H4 (cell line): ENCODE measurements at regions not wholly inside any gene's neighbourhood (a gene's known extent, or its start where the extent isn't known, plus 50 kb on each side); places are given as distances from the start of the nearest gene placed in this dataset.
A peak's percentile ranks its signal among the peaks of the same experiment; 100 is the strongest.
"Not testable (repeated sequence)": the region's sequence is repeated elsewhere in the genome, so short reads cannot be mapped to it uniquely, and the experiment has no call there.

Experiments used
- DNase-seq: peaks from one replicate; pipeline ENCODE4 v3.0.0-alpha.2; 2015; ENCODE audit warnings: low spot score

GRCh38 chrX:94612140-94612539 lies 938.1 kb downstream of the FAM133A start:
- DNase-seq, result no peak

- DNase-seq, result no peak
Measured at GRCh38 chrX:94633237-94633636, 959.2 kb downstream of the FAM133A start.

GRCh38 chrX:94635003-94635402 lies 961.0 kb downstream of the FAM133A start:
- DNase-seq, result no peak

- DNase-seq, result no peak
Measured at GRCh38 chrX:94645726-94646125, 971.7 kb downstream of the FAM133A start.

GRCh38 chrX:94655180-94655579 lies 981.2 kb downstream of the FAM133A start:
- no peak for DNase-seq

- DNase-seq, result no peak
Measured at GRCh38 chrX:94662689-94663088, 988.7 kb downstream of the FAM133A start.

- no peak for DNase-seq
Measured at GRCh38 chrX:94676285-94676684, 1002.3 kb downstream of the FAM133A start.

- DNase-seq, result no peak
Measured at GRCh38 chrX:94686071-94686470, 1012.1 kb downstream of the FAM133A start.

GRCh38 chrX:94695910-94696309 lies 1021.9 kb downstream of the FAM133A start:
- no peak for DNase-seq

- DNase-seq, result not testable (repeated sequence)
Measured at GRCh38 chrX:94704348-94705256, 1030.6 kb downstream of the FAM133A start.

GRCh38 chrX:94721386-94721785 lies 1047.4 kb downstream of the FAM133A start:
- DNase-seq, result no peak

GRCh38 chrX:94722578-94722977 lies 1048.6 kb downstream of the FAM133A start:
- DNase-seq, result no peak

- no peak for DNase-seq
Measured at GRCh38 chrX:94742772-94743171, 1068.8 kb downstream of the FAM133A start.

- no peak for DNase-seq
Measured at GRCh38 chrX:94743478-94743877, 1069.5 kb downstream of the FAM133A start.

- no peak for DNase-seq
Measured at GRCh38 chrX:94744786-94745185, 1070.8 kb downstream of the FAM133A start.

GRCh38 chrX:94751611-94752010 lies 1077.6 kb downstream of the FAM133A start:
- peak; percentile 3 for DNase-seq

GRCh38 chrX:94752434-94753169 lies 1078.6 kb downstream of the FAM133A start:
- DNase-seq, result no peak

GRCh38 chrX:94758130-94758529 lies 1084.1 kb downstream of the FAM133A start:
- no peak for DNase-seq

GRCh38 chrX:94775640-94776039 lies 1101.6 kb downstream of the FAM133A start:
- DNase-seq, result no peak

GRCh38 chrX:94813541-94813940 lies 1139.5 kb downstream of the FAM133A start:
- no peak for DNase-seq

- no peak for DNase-seq
Measured at GRCh38 chrX:94814216-94814615, 1140.2 kb downstream of the FAM133A start.

GRCh38 chrX:94830717-94831116 lies 1156.7 kb downstream of the FAM133A start:
- DNase-seq, result no peak

GRCh38 chrX:94831364-94831763 lies 1157.4 kb downstream of the FAM133A start:
- DNase-seq, result peak; percentile 23
